Heart right ventricle (tissue), 16 donors: ENCODE measurements at regions not wholly inside any gene's neighbourhood (a gene's known extent, or its start where the extent isn't known, plus 50 kb on each side); places are given as distances from the start of the nearest gene placed in this dataset.

Source experiments
- ATAC-seq, 8 donors: fragments of 200-7000 bp; cut with Tn5 transposase; one replicate each; pipeline ENCODE4 v1.9.1; 2020; ENCODE audit warnings: mild to moderate bottlenecking in 8 of 8, moderate library complexity in 8 of 8, moderate number of reproducible peaks in 1 of 8
- DNase-seq, 2 donors: peaks; one replicate each; pipeline ENCODE4 v3.0.0-alpha.2; 2020
- H3K27ac ChIP-seq, 10 donors: fragments of 200-600 bp; sonication (generic) in 2 of 10; one replicate each; pipeline versions ENCODE4 v1.5.0 to v1.8.0; 2020 to 2022; ENCODE audit warnings: mild to moderate bottlenecking in 3 of 10
- H3K27me3 ChIP-seq, 7 donors: fragments of 200-600 bp; one replicate each; pipeline ENCODE4 v1.8.0; 2021 to 2022; ENCODE audit warnings: mild to moderate bottlenecking in 2 of 7
- H3K36me3 ChIP-seq, 9 donors: fragments of 200-600 bp; sonication (generic) in 1 of 9; one replicate each; pipeline versions ENCODE4 v1.5.0 to v1.8.0; 2020 to 2022; ENCODE audit warnings: mild to moderate bottlenecking in 2 of 9
- H3K4me1 ChIP-seq, 9 donors: fragments of 200-600 bp; sonication (generic) in 1 of 9; one replicate each; pipeline versions ENCODE4 v1.5.0 to v1.8.0; 2020 to 2022; ENCODE audit warnings: mild to moderate bottlenecking in 4 of 9
- H3K4me3 ChIP-seq, 10 donors: fragments of 200-600 bp; sonication (generic) in 2 of 10; one replicate each; pipeline versions ENCODE4 v1.5.0 to v1.8.0; 2020 to 2022; ENCODE audit warnings: mild to moderate bottlenecking in 7 of 10, moderate library complexity in 2 of 10
- H3K9me3 ChIP-seq, 11 donors: fragments of 200-600 bp in 10 of 11; sonication (generic) in 2 of 11; one replicate each; pipeline versions ENCODE4 v1.5.0 to v1.8.0; 2013 to 2022; ENCODE audit warnings: mild to moderate bottlenecking in 2 of 11, control low read depth in 1 of 11, moderate library complexity in 1 of 11
- WGBS, 2 donors: extraction: QIAGEN DNeasy Blood & Tissue Kit; methylation state at CpG; one replicate each; pipeline ENCODE4 v1.1.7; 2013; ENCODE audit warnings: inconsistent platforms in 1 of 2; 5-methylcytosine and 5-hydroxymethylcytosine counted together
- intact Hi-C, 10 donors: fragments of 100-400 bp; cut with DNase I; formaldehyde crosslinking; loops; one replicate each; pipeline versions ENCODE4 v1.11.1 to v1.14.2; 2022
- TF ChIP-seq, protein P1 (sequence below), 9 donors: fragments of 200-600 bp; sonication (generic) in 2 of 9; IDR thresholded peaks; one replicate each; pipeline versions ENCODE4 v1.5.0 to v1.8.0; 2021 to 2022; ENCODE audit warnings: antibody characterized with exemption in 9 of 9, mild to moderate bottlenecking in 5 of 9, moderate library complexity in 1 of 9
- donor health status: Arrhythmogenic right ventricular cardiomyopathy.
- donor health status: ischemic (EF 13 %, LVEDD 7.1; RV severe dilation, severe dysfunction).
- donor health status: healthy with polysubstance abuse.
- donor health status: DM: no; HTN: yes; CAD: no.
- donor health status: DM: no; HTN: no; CAD: no.
- donor health status: ischemic (EF 25% LVEDD 6.9; RV normal size, moderate dysfunction).
- donor health status: ischemic (EF 25% LVEDD 5.7; RV mildly dilated, moderate dysfunction).
- donor health status: healthy.
- donor health status: DM: yes; HTN: yes; CAD: no.
- donor health status: Ischemic cardiomyopathy.
- donor health status: ischemic (EF 35%, LVEDD 5.7; RV mildly dilated, moderate dysfunction).
- donor health status: nonischemic (EF 11% LVEDD 7.7; RV severe dilation, severe dysfunction).
- donor health status: DM: yes; HTN: yes; CAD: no.
- donor health status: PGD.
- donor health status: ischemic (EF 29% LVEDD 5.4; RV normal size, mild dysfunction).
- donor health status: nonischemic (EF 23%, LVEDD 6.1; RV moderate dilation, normal function).

- ATAC-seq (no peak), DNase-seq (no peak)
- no peaks in the 10 kb centered on the region for H3K27me3 ChIP-seq
- no peaks in the 10 kb centered on the region for H3K9me3 ChIP-seq
- no peaks in the 10 kb centered on the region for H3K36me3 ChIP-seq
- H3K4me3 ChIP-seq = no peak overlapping the region
- 76 to 77% methylated on average over 13 of the region's 13 CpGs for WGBS, 2 donors
- TF ChIP-seq, protein P1, sequence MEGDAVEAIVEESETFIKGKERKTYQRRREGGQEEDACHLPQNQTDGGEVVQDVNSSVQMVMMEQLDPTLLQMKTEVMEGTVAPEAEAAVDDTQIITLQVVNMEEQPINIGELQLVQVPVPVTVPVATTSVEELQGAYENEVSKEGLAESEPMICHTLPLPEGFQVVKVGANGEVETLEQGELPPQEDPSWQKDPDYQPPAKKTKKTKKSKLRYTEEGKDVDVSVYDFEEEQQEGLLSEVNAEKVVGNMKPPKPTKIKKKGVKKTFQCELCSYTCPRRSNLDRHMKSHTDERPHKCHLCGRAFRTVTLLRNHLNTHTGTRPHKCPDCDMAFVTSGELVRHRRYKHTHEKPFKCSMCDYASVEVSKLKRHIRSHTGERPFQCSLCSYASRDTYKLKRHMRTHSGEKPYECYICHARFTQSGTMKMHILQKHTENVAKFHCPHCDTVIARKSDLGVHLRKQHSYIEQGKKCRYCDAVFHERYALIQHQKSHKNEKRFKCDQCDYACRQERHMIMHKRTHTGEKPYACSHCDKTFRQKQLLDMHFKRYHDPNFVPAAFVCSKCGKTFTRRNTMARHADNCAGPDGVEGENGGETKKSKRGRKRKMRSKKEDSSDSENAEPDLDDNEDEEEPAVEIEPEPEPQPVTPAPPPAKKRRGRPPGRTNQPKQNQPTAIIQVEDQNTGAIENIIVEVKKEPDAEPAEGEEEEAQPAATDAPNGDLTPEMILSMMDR (IDR thresholded peaks at IDR 0.05) = no peak
- intact Hi-C loops = loop anchor here in 2 of 10 donors (5.0 to 10.0 kb wide), 2 partner anchors 193 to 1746 kb away; no protein-coding TSS in a partner anchor
- peak overlapping the region in 4 of 10 donors; percentile 62 to 79 (median 67) for H3K27ac ChIP-seq
- peaks cover 3 to 57% (median 40%) of the 10 kb centered on the region in 9 donors for H3K4me1 ChIP-seq
Observed at GRCh38 chr3:43181202-43181821, 75.4 kb upstream of the POMGNT2 start.

DNA sequence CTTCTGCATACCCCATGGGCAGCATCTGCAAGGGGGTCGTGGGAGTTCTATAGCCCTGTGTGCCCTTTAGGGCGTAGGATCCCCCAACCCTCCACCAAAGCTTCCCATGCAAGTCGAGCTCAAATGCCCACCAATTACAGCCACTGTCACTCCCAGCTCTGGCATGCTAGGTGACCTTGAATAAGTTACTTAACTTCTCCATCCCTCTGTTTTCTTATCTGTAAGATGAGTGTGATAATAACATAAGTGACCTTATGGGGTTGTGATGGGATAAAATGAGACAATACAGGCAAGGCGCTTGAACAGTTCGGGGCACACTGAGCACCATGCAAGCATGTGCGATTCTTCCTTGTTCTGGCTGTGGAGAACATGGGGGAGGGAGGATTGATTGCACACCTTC lies 74.8 kb upstream of the POMGNT2 start:
- no peak for ATAC-seq
- intact Hi-C loops = loop anchor here in 2 of 10 donors (5.0 to 10.0 kb wide), 2 partner anchors 194 to 1747 kb away; no protein-coding TSS in a partner anchor
- no peaks in the 10 kb centered on the region for H3K9me3 ChIP-seq
- H3K4me1 ChIP-seq = peaks cover 3 to 57% (median 40%) of the 10 kb centered on the region in 9 donors
- no peak overlapping the region for H3K4me3 ChIP-seq
- 80 to 81% methylated on average over 6 of the region's 6 CpGs for WGBS, 2 donors
- TF ChIP-seq, protein P1 (IDR thresholded peaks at IDR 0.05) = no peak
- H3K27me3 ChIP-seq = no peaks in the 10 kb centered on the region
- no peak for DNase-seq
- H3K27ac ChIP-seq = peak overlapping the region in 8 of 10 donors; percentile 36 to 79 (median 63)
- no peaks in the 10 kb centered on the region for H3K36me3 ChIP-seq

DNA sequence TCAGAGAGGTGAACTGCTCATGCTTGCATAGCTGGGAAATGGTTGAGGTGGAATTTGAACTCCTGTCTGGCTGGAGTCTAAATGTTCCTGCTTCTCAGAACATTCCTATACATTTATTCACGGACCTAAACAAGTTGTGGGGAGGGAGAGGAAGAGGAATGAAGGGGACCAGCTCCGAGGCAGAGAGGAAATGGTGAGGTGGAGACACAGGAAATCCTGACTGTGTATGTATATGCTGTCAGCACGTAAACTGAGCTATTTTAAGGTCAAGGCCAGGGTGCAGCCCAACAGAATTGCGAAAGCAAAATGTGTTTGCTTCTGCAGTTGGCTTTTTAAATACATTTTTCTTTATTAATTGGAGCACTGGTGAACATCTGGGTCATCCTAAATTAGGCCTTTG lies 74.1 kb upstream of the POMGNT2 start:
- TF ChIP-seq, protein P1 (IDR thresholded peaks at IDR 0.05) = no peak
- DNase-seq = peak in 1 of 2 donors; percentile 32
- 37 to 44% methylated on average over 4 of the region's 4 CpGs for WGBS, 2 donors

GRCh38 chr3:43178891-43179366 lies 73.0 kb upstream of the POMGNT2 start:
- DNase-seq = no peak
- no peaks in the 10 kb centered on the region for H3K27me3 ChIP-seq
- no peaks in the 10 kb centered on the region for H3K36me3 ChIP-seq
- peak in 1 of 8 donors; percentile 42 for ATAC-seq
- H3K4me3 ChIP-seq = no peak overlapping the region
- intact Hi-C loops = loop anchor here in 4 of 10 donors (5.0 to 10.0 kb wide), 4 partner anchors 38 to 206 kb away; partner anchors contain the start of gene SNRK (in 1 of the 4)
- peaks cover 3 to 57% (median 36%) of the 10 kb centered on the region in 9 donors for H3K4me1 ChIP-seq
- 87 to 90% methylated on average over 10 of the region's 10 CpGs for WGBS, 2 donors
- peak overlapping the region in 4 of 10 donors; percentile 47 to 79 (median 66) for H3K27ac ChIP-seq
- H3K9me3 ChIP-seq = peaks cover 0 to 10% (median 2%) of the 10 kb centered on the region in 11 donors
- TF ChIP-seq, protein P1 (IDR thresholded peaks at IDR 0.05) = no peak

More for the DNA sequence above, 74.1 kb upstream of the POMGNT2 start:
- H3K4me3 ChIP-seq = no peak overlapping the region
- H3K9me3 ChIP-seq = no peaks in the 10 kb centered on the region
- H3K4me1 ChIP-seq = peaks cover 3 to 57% (median 36%) of the 10 kb centered on the region in 9 donors
- intact Hi-C loops = loop anchor here in 2 of 10 donors (5.0 to 10.0 kb wide), 2 partner anchors 195 to 1747 kb away; no protein-coding TSS in a partner anchor
- H3K27me3 ChIP-seq = no peaks in the 10 kb centered on the region
- H3K36me3 ChIP-seq = no peaks in the 10 kb centered on the region
- peak in 7 of 8 donors; percentile 55 to 87 (median 76) for ATAC-seq
- peak overlapping the region in 9 of 10 donors; percentile 27 to 79 (median 62) for H3K27ac ChIP-seq
